Mesendoderm (in vitro differentiated cells): ENCODE measurements at regions not wholly inside any gene's neighbourhood (a gene's known extent, or its start where the extent isn't known, plus 50 kb on each side); places are given as distances from the start of the nearest gene placed in this dataset.

ENCODE experiments used
- DNase-seq: peaks from one replicate; pipeline ENCODE4 v3.0.0; 2013
- H2AK5ac ChIP-seq: 2 replicates; pipeline ENCODE4 v1.6.1; 2013; ENCODE audit warnings: low read length, inconsistent platforms
- H2BK120ac ChIP-seq: 2 replicates; pipeline ENCODE4 v1.6.1; 2013; ENCODE audit warnings: low read depth, mild to moderate bottlenecking, low read length, moderate library complexity, mixed read lengths
- H2BK15ac ChIP-seq: replicated peaks from 2 replicates; pipeline ENCODE4 v1.6.1; 2013; ENCODE audit warnings: low read depth, mild to moderate bottlenecking, moderate library complexity
- H2BK5ac ChIP-seq: 2 replicates; pipeline ENCODE4 v1.6.1; 2013; ENCODE audit warnings: low read length, inconsistent platforms
- H3K18ac ChIP-seq: 2 replicates; pipeline ENCODE4 v1.6.1; 2013; ENCODE audit warnings: mild to moderate bottlenecking, low read length, mixed read lengths
- H3K23ac ChIP-seq: one replicate; pipeline ENCODE4 v1.6.1; 2013; ENCODE audit warnings: low read length
- H3K27ac ChIP-seq: 2 replicates; pipeline ENCODE4 v1.5.1; 2013; ENCODE audit warnings: low read depth, mild to moderate bottlenecking, inconsistent platforms, low read length, moderate library complexity
- H3K27me3 ChIP-seq: 2 replicates; pipeline ENCODE4 v1.6.1; 2013; ENCODE audit warnings: low read length, control low read depth, mild to moderate bottlenecking, inconsistent platforms; ENCODE audit not compliant: insufficient read depth, poor library complexity
- H3K36me3 ChIP-seq: 2 replicates; pipeline ENCODE4 v1.6.1; 2013; ENCODE audit warnings: low read length, inconsistent platforms; ENCODE audit not compliant: control insufficient read depth, insufficient read depth
- H3K4ac ChIP-seq: one replicate; pipeline ENCODE4 v1.6.1; 2013; ENCODE audit warnings: low read depth, mild to moderate bottlenecking, low read length, moderate library complexity
- H3K4me1 ChIP-seq: 2 replicates; pipeline ENCODE4 v1.6.1; 2013; ENCODE audit warnings: low read depth, low read length, inconsistent platforms; ENCODE audit not compliant: control insufficient read depth
- H3K4me2 ChIP-seq: 2 replicates; pipeline ENCODE4 v1.6.1; 2013; ENCODE audit warnings: low read length
- H3K4me3 ChIP-seq: 2 replicates; pipeline ENCODE4 v1.5.1; 2013; ENCODE audit warnings: mild to moderate bottlenecking, low read length
- H3K56ac ChIP-seq: one replicate; pipeline ENCODE4 v1.6.1; 2013; ENCODE audit warnings: low read length
- H3K79me1 ChIP-seq: 2 replicates; pipeline ENCODE4 v1.6.1; 2013; ENCODE audit warnings: low read length, inconsistent platforms
- H3K79me2 ChIP-seq: 2 replicates; pipeline ENCODE4 v1.6.1; 2013; ENCODE audit warnings: mild to moderate bottlenecking, low read length; ENCODE audit not compliant: control insufficient read depth, insufficient read depth
- H3K9ac ChIP-seq: 2 replicates; pipeline ENCODE4 v1.6.1; 2013; ENCODE audit warnings: low read length, inconsistent platforms
- H4K5ac ChIP-seq: one replicate; pipeline ENCODE4 v1.6.1; 2013; ENCODE audit warnings: low read length
- H4K8ac ChIP-seq: one replicate; pipeline ENCODE4 v1.6.1; 2013; ENCODE audit warnings: low read depth, mild to moderate bottlenecking, control low read depth, low read length, moderate library complexity
- WGBS: extraction: QIAGEN DNeasy Blood & Tissue Kit; methylation state at CpG from one replicate; pipeline ENCODE4 v1.1.7; 2013; ENCODE audit warnings: low lambda C conversion rate, missing lambda C conversion rate; ENCODE audit not compliant: insufficient coverage; ENCODE audit errors: extremely low coverage; 5-methylcytosine and 5-hydroxymethylcytosine counted together

DNA sequence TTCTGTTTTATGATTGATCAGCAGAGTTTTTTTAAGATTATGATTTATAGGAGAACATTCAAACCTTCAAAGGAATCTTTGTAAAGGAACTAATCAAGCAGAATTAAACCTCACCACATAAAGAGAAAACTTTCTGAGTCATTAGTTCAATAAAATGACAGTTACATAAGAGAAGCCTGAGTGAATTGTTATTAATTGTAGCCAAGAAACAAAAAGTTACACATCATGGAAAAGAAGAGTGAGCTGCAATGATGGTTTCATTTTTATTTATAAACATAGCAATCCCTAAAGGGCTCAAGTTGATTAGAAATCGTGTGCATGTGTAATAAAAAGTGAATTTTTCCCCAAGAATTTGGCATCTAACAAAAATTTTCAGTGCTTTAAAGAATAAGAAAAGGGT is 731.4 kb downstream of the LTN1 start:
- Histone ChIP-seq H3K56ac (no peak overlapping the region), H3K79me1 (no peaks in the 10 kb centered on the region), H3K18ac (no peak overlapping the region), H2BK120ac (no peak overlapping the region), H2AK5ac (no peak overlapping the region), H3K4me1 (no peaks in the 10 kb centered on the region), H2BK15ac (no peak overlapping the region), H4K8ac (no peak overlapping the region), H3K27ac (no peak overlapping the region), H3K9ac (no peak overlapping the region), H3K79me2 (no peaks in the 10 kb centered on the region), H4K5ac (no peak overlapping the region), H3K27me3 (no peaks in the 10 kb centered on the region), H2BK5ac (no peak overlapping the region), H3K36me3 (no peaks in the 10 kb centered on the region), H3K4me2 (no peak overlapping the region), H3K23ac (no peak overlapping the region), H3K4ac (no peak overlapping the region), H3K4me3 (no peak overlapping the region)
- no CpG with 5 or more reads among the region's 1 CpG for whole genome bisulfite sequencing
- no peak for DNase-seq

DNA sequence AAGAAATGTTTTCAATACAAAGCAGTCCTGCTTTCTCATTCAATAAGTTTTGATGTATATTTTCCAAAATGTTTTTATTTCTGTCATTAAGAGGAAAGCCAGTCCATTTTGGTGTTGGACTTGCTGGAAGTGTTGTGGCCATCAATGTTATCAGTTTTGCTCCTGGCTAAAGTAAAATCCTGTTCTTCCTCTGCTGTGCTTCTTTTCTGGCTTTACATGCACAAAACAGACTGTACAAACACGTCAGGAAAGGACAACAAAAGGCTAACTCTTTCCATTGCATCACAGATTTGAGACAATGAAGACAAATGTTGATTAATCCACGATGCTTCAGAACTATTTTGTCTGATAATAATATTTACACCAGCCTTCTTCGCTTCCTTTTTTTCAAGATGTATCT is 735.4 kb downstream of the LTN1 start:
- Histone ChIP-seq H4K8ac (no peak overlapping the region), H3K4me2 (no peak overlapping the region), H3K56ac (no peak overlapping the region), H3K18ac (no peak overlapping the region), H4K5ac (no peak overlapping the region), H2AK5ac (no peak overlapping the region), H3K4ac (no peak overlapping the region), H3K79me2 (no peaks in the 10 kb centered on the region), H2BK120ac (no peak overlapping the region), H3K4me3 (no peak overlapping the region), H3K23ac (no peak overlapping the region), H3K27ac (no peak overlapping the region), H3K79me1 (no peaks in the 10 kb centered on the region), H2BK5ac (no peak overlapping the region), H3K9ac (no peak overlapping the region), H2BK15ac (no peak overlapping the region), H3K36me3 (no peaks in the 10 kb centered on the region), H3K27me3 (no peaks in the 10 kb centered on the region), H3K4me1 (no peaks in the 10 kb centered on the region)
- WGBS = 100% methylated on average over 1 of the region's 3 CpGs
- DNase-seq = no peak

DNA sequence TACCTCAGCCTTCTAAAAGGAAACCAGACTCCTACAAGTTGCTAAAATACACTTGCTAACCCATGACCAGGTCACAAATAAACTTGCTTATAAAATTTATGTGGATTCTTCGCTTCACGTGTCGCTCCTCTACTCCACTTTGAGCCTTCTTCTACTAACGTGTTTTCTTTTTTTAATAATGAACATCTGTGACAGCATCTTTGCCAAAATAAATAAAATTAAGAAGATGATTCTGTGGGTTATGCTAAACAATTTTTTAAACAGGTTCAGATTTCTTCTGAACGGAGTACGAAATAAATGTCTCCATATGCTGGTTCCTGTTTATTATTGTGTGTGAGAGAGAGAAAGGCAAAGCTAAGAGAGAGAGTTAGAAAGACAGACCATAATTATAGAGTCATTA is 735.8 kb downstream of the LTN1 start:
- Histone ChIP-seq H3K4me3 (no peak overlapping the region), H3K9ac (no peak overlapping the region), H2BK120ac (no peak overlapping the region), H3K23ac (no peak overlapping the region), H3K27ac (no peak overlapping the region), H3K4ac (no peak overlapping the region), H3K79me1 (no peaks in the 10 kb centered on the region), H3K18ac (no peak overlapping the region), H3K27me3 (no peaks in the 10 kb centered on the region), H2AK5ac (no peak overlapping the region), H3K4me2 (no peak overlapping the region), H3K36me3 (no peaks in the 10 kb centered on the region), H3K79me2 (no peaks in the 10 kb centered on the region), H4K8ac (no peak overlapping the region), H3K4me1 (no peaks in the 10 kb centered on the region), H4K5ac (no peak overlapping the region), H2BK15ac (no peak overlapping the region), H2BK5ac (no peak overlapping the region), H3K56ac (no peak overlapping the region)
- no peak for DNase-seq
- no CpG with 5 or more reads among the region's 6 CpGs for WGBS

DNA sequence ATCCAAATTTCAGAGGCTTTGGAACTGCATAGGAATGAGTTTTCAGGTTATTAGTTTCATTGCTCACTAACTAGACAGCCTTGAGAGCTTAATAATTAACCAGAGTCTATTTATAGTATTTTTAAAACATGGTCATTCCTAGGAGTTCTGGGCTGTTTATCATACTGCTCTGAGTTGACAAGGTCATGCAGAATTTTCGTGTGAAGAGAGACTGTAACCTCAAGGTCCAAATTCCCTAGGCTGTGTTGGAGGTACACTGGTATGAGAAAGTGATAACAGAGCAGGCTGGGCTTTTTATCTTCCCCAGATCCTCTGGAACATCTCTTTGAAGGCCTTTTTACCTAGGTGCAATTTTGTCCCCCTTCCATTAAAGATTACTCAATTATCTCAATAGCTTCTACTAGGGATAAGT is 736.3 kb downstream of the LTN1 start:
- H3K4me2 ChIP-seq = no peak overlapping the region
- no peaks in the 10 kb centered on the region for H3K79me1 ChIP-seq

DNA sequence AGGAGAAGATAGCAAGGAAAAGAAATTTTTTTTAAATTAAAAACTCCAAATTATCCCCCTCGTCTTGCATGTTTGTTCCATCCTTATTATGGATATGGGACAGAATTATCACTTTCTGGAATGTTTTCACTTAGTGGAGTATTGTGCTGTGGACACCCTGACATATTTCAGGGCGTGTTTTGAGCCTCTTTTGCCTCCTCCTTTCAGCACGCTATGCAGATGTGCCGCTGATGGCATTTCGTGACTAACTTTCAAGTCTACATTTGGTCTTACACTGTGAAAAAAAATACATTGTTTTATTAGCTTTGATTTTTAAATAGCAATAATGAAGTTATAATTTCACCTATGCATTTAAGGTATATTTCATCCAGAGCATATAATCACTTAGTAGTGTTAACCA is 738.7 kb downstream of the LTN1 start:
- H3K79me2 ChIP-seq = no peaks in the 10 kb centered on the region
- no peak overlapping the region for H4K8ac ChIP-seq
- H3K56ac ChIP-seq = no peak overlapping the region
- no peak overlapping the region for H2BK120ac ChIP-seq
- no peak overlapping the region for H2BK15ac ChIP-seq
- no peak overlapping the region for H3K27ac ChIP-seq
- H3K36me3 ChIP-seq = no peaks in the 10 kb centered on the region
- H3K4ac ChIP-seq = no peak overlapping the region
- H3K27me3 ChIP-seq = no peaks in the 10 kb centered on the region
- no peak overlapping the region for H3K23ac ChIP-seq
- no peaks in the 10 kb centered on the region for H3K4me1 ChIP-seq
- H3K79me1 ChIP-seq = no peaks in the 10 kb centered on the region
- H3K9ac ChIP-seq = no peak overlapping the region
- no peak overlapping the region for H3K4me2 ChIP-seq
- no peak for DNase-seq
- no CpG with 5 or more reads among the region's 5 CpGs for WGBS
- H3K4me3 ChIP-seq = no peak overlapping the region
- H2AK5ac ChIP-seq = no peak overlapping the region
- no peak overlapping the region for H2BK5ac ChIP-seq
- H4K5ac ChIP-seq = no peak overlapping the region
- no peak overlapping the region for H3K18ac ChIP-seq

More for the DNA sequence above, 736.3 kb downstream of the LTN1 start:
- H2BK120ac ChIP-seq = no peak overlapping the region
- no peak overlapping the region for H3K18ac ChIP-seq
- H3K23ac ChIP-seq = no peak overlapping the region
- no peak overlapping the region for H2BK15ac ChIP-seq
- no peak for DNase-seq
- no peaks in the 10 kb centered on the region for H3K27me3 ChIP-seq
- H3K36me3 ChIP-seq = no peaks in the 10 kb centered on the region
- H2AK5ac ChIP-seq = no peak overlapping the region
- no CpG with 5 or more reads among the region's 1 CpG for WGBS
- no peak overlapping the region for H4K5ac ChIP-seq
- H4K8ac ChIP-seq = no peak overlapping the region
- no peaks in the 10 kb centered on the region for H3K4me1 ChIP-seq
- no peak overlapping the region for H3K27ac ChIP-seq
- H3K4ac ChIP-seq = no peak overlapping the region
- H2BK5ac ChIP-seq = no peak overlapping the region
- no peak overlapping the region for H3K4me3 ChIP-seq
- H3K79me2 ChIP-seq = no peaks in the 10 kb centered on the region
- H3K9ac ChIP-seq = no peak overlapping the region
- H3K56ac ChIP-seq = no peak overlapping the region

DNA sequence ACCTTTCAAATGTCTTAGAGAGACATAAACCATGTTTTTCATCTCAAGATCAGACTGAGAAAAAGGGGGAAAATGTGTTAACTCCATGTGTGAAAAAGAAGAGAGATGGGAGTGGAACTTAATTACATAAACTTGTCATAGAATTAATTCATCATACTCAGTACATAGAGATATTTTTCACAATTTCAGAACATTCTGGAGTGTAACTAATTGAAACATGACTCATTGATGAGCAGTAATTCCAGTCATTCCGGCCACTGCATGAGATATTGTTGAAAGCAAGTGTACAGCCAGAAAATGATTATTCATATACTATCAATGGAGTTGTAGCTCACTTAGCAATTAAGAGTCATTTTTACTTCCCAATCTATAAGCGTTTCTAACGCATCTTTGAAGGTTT is 739.3 kb downstream of the LTN1 start:
- H2BK120ac ChIP-seq = no peak overlapping the region
- no peaks in the 10 kb centered on the region for H3K4me1 ChIP-seq
- no peaks in the 10 kb centered on the region for H3K79me1 ChIP-seq
- no peak overlapping the region for H3K56ac ChIP-seq
- H3K27me3 ChIP-seq = no peaks in the 10 kb centered on the region
- no peak overlapping the region for H3K27ac ChIP-seq
- H3K4me2 ChIP-seq = no peak overlapping the region
- H3K36me3 ChIP-seq = no peaks in the 10 kb centered on the region
- no peak overlapping the region for H3K9ac ChIP-seq
- WGBS = no CpG with 5 or more reads among the region's 3 CpGs
- no peak overlapping the region for H3K4ac ChIP-seq
- DNase-seq = no peak
- no peak overlapping the region for H3K18ac ChIP-seq
- H2BK15ac ChIP-seq = no peak overlapping the region
- no peak overlapping the region for H4K8ac ChIP-seq
- no peak overlapping the region for H3K23ac ChIP-seq
- H2AK5ac ChIP-seq = no peak overlapping the region
- H4K5ac ChIP-seq = no peak overlapping the region
- no peaks in the 10 kb centered on the region for H3K79me2 ChIP-seq
- no peak overlapping the region for H3K4me3 ChIP-seq
- no peak overlapping the region for H2BK5ac ChIP-seq
